WTC11 (cell line): ENCODE measurements at regions not wholly inside any gene's neighbourhood (a gene's known extent, or its start where the extent isn't known, plus 50 kb on each side); places are given as distances from the start of the nearest gene placed in this dataset.

Source experiments
- ATAC-seq: fragments of 200-7000 bp; cut with Tn5 transposase; 2 replicates; pipeline ENCODE4 v1.10.0; 2021; ENCODE audit warnings: mild to moderate bottlenecking, moderate library complexity
- CTCF ChIA-PET: fragments of 300-600 bp; sonication (Branson Sonifier 250); formaldehyde crosslinking; loops from one replicate; lab custom pipeline; 2021; ENCODE audit warnings: antibody characterized with exemption; lab: Charles Lee
- POLR2A ChIA-PET: fragments of 350-600 bp; sonication (Branson Sonifier 250); formaldehyde crosslinking; loops from one replicate; lab custom pipeline; 2021; ENCODE audit warnings: antibody characterized with exemption; lab: Charles Lee
- DNase-seq: peaks from one replicate; pipeline ENCODE4 v3.0.0; 2021; ENCODE audit warnings: low spot score
- H3K27ac Mint-ChIP-seq: 2 replicates; pipeline ENCODE4 v1.8.0; 2021; ENCODE audit warnings: mixed read lengths
- H3K27me3 Mint-ChIP-seq: 2 replicates; pipeline ENCODE4 v1.8.0; 2021; ENCODE audit warnings: low read depth, mild to moderate bottlenecking, moderate library complexity, mixed read lengths
- H3K36me3 Mint-ChIP-seq: 2 replicates; pipeline ENCODE4 v1.8.0; 2021; ENCODE audit warnings: mixed read lengths
- H3K4me1 Mint-ChIP-seq: 2 replicates; pipeline ENCODE4 v1.8.0; 2022; ENCODE audit warnings: mixed read lengths
- H3K4me3 Mint-ChIP-seq: 2 replicates; pipeline ENCODE4 v1.8.0; 2021; ENCODE audit warnings: mild to moderate bottlenecking, moderate library complexity, mixed read lengths
- H3K9me3 Mint-ChIP-seq: 2 replicates; pipeline ENCODE4 v1.8.0; 2021; ENCODE audit warnings: mixed read lengths
- ESRRA ChIP-seq: sonication (generic); formaldehyde crosslinking; IDR thresholded peaks from 2 replicates; pipeline ENCODE4 v1.8.1; 2022; ENCODE audit warnings: mild to moderate bottlenecking, missing genetic modification reagents, borderline replicate concordance
- RORB ChIP-seq: fragments of 250-450 bp; sonication (Bioruptor Pico); IDR thresholded peaks from 2 replicates; pipeline ENCODE4 v1.9.0; 2021; ENCODE audit warnings: mild to moderate bottlenecking
- TCF7 ChIP-seq: sonication (generic); formaldehyde crosslinking; IDR thresholded peaks from 2 replicates; pipeline ENCODE4 v1.8.0; 2022; ENCODE audit warnings: mild to moderate bottlenecking, low read depth, missing genetic modification reagents, moderate library complexity
- TP53 ChIP-seq: sonication (generic); formaldehyde crosslinking; IDR thresholded peaks from 2 replicates; pipeline ENCODE4 v1.8.1; 2023; ENCODE audit warnings: mild to moderate bottlenecking, missing genetic modification reagents
- ZBTB21 ChIP-seq: sonication (generic); formaldehyde crosslinking; IDR thresholded peaks from 2 replicates; pipeline ENCODE4 v1.8.1; 2023; ENCODE audit warnings: mild to moderate bottlenecking, missing genetic modification reagents, borderline replicate concordance
- ZNF317 ChIP-seq: sonication (generic); formaldehyde crosslinking; IDR thresholded peaks from 2 replicates; pipeline ENCODE4 v1.8.1; 2023; ENCODE audit warnings: low read depth, mild to moderate bottlenecking, moderate library complexity, missing genetic modification reagents, borderline replicate concordance
- ZNF671 ChIP-seq: fragments of 250-450 bp; sonication (Bioruptor Pico); IDR thresholded peaks from 2 replicates; pipeline ENCODE4 v1.8.0; 2021; ENCODE audit warnings: mild to moderate bottlenecking
- TF ChIP-seq, protein P1 (sequence below): sonication (generic); formaldehyde crosslinking; IDR thresholded peaks from 2 replicates; pipeline ENCODE4 v1.8.0; 2022; ENCODE audit warnings: mild to moderate bottlenecking, missing genetic modification reagents
- TF ChIP-seq, protein P2 (sequence below): fragments of 200-600 bp; IDR thresholded peaks from 2 replicates; pipeline ENCODE4 v1.8.0; 2022; ENCODE audit warnings: antibody characterized with exemption
- TF ChIP-seq, protein P3 (sequence below): sonication (generic); formaldehyde crosslinking; IDR thresholded peaks from 2 replicates; pipeline ENCODE4 v1.8.1; 2022; ENCODE audit warnings: low read depth, missing genetic modification reagents, borderline replicate concordance
- TF ChIP-seq, protein P4 (sequence below): sonication (generic); formaldehyde crosslinking; IDR thresholded peaks from 2 replicates; pipeline ENCODE4 v1.8.1; 2023; ENCODE audit warnings: mild to moderate bottlenecking, missing genetic modification reagents, moderate library complexity
- TF ChIP-seq, protein P5 (sequence below): sonication (generic); formaldehyde crosslinking; IDR thresholded peaks from 2 replicates; pipeline ENCODE4 v1.8.1; 2022; ENCODE audit warnings: missing genetic modification reagents, borderline replicate concordance
- TF ChIP-seq, protein P6 (sequence below): fragments of 250-450 bp; sonication (Bioruptor Pico); IDR thresholded peaks from 2 replicates; pipeline ENCODE4 v1.9.0; 2021; ENCODE audit warnings: mild to moderate bottlenecking
- TF ChIP-seq, protein P7 (sequence below): sonication (generic); formaldehyde crosslinking; IDR thresholded peaks from 2 replicates; pipeline ENCODE4 v1.8.1; 2023; ENCODE audit warnings: mild to moderate bottlenecking, missing genetic modification reagents, moderate library complexity

DNA sequence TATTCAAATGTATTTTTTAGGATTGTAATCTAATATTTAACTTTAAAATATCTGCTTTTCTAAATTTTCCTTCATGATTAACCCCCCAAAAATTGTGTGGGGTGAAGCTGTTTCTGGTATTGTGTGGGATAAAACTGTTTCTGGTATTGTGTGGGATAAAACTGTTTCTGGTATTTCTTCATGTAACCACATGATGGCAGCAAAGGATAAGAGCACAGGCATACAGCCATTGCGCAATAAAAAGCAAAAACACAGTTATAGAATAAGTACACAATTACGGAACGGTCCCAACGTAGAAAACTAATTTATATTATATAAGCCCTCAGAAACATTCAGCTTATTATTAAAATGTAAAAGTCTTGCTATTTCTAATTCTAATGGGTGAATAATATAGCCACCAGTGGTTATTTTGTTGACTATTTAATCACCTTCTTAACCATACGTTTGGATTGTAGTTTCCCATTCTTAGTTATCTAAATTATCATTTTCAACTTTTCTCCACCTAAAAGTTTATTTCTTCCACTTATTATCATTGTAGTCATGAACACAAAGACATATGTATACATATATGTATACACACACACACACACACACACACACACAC, 333.9 kb upstream of the FSTL5 start:
- ATAC-seq: 0 out of 2 replicates have a peak, but pooled peaks have one; percentile 36
- POLR2A ChIA-PET: no interaction called here
- no peak overlapping the region for H3K27ac Mint-ChIP-seq

DNA sequence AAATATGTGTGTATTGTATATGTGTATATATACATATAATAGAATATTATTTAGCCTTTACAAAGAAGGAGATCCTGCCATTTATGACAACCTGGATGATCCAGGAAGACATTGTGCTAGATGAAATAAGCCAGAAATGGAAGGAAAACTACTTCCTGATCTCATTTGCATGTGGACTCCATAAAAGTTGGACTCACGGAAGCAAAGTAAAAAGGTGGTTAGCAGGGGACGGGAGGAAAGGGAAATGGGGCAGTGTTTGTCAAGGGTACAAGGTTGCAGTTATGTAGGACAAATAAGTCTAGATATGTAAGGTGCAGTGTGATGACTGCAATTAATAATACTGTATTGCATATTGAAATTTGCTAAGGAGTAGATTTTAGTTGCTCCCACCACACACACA, 331.1 kb upstream of the FSTL5 start:
- DNase-seq (no peak), ATAC-seq (no peak)
- Mint-ChIP-seq H3K27me3 (no peaks in the 10 kb centered on the region), H3K9me3 (peaks cover 32% of the 10 kb centered on the region), H3K36me3 (peaks cover 13% of the 10 kb centered on the region), H3K4me1 (no peaks in the 10 kb centered on the region), H3K4me3 (no peak overlapping the region), H3K27ac (no peak overlapping the region)
- no peak for TF ChIP-seq ZNF671 (CRISPR knock-in tag)
- TF ChIP-seq, protein P1, sequence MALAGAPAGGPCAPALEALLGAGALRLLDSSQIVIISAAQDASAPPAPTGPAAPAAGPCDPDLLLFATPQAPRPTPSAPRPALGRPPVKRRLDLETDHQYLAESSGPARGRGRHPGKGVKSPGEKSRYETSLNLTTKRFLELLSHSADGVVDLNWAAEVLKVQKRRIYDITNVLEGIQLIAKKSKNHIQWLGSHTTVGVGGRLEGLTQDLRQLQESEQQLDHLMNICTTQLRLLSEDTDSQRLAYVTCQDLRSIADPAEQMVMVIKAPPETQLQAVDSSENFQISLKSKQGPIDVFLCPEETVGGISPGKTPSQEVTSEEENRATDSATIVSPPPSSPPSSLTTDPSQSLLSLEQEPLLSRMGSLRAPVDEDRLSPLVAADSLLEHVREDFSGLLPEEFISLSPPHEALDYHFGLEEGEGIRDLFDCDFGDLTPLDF (CRISPR knock-in tag): no peak
- ChIA-PET POLR2A (no interaction called here), CTCF (no interaction called here)

More for the DNA sequence above, 333.9 kb upstream of the FSTL5 start:
- CTCF ChIA-PET: interaction anchor here (0.7 to 2.3 kb wide), 8 partner anchors 13 to 835 kb away, joined by 3 to 10 read pairs (median 3); partner anchors contain the start of gene NPY1R
- Mint-ChIP-seq H3K27me3 (no peaks in the 10 kb centered on the region), H3K4me3 (no peak overlapping the region), H3K4me1 (no peaks in the 10 kb centered on the region), H3K36me3 (0 out of 2 replicates have a peak, but pooled peaks cover 2% of the 10 kb centered on the region), H3K9me3 (peaks cover 6% of the 10 kb centered on the region)
- TF ChIP-seq, protein P2, sequence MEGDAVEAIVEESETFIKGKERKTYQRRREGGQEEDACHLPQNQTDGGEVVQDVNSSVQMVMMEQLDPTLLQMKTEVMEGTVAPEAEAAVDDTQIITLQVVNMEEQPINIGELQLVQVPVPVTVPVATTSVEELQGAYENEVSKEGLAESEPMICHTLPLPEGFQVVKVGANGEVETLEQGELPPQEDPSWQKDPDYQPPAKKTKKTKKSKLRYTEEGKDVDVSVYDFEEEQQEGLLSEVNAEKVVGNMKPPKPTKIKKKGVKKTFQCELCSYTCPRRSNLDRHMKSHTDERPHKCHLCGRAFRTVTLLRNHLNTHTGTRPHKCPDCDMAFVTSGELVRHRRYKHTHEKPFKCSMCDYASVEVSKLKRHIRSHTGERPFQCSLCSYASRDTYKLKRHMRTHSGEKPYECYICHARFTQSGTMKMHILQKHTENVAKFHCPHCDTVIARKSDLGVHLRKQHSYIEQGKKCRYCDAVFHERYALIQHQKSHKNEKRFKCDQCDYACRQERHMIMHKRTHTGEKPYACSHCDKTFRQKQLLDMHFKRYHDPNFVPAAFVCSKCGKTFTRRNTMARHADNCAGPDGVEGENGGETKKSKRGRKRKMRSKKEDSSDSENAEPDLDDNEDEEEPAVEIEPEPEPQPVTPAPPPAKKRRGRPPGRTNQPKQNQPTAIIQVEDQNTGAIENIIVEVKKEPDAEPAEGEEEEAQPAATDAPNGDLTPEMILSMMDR: peak; percentile 75
- TF ChIP-seq TCF7 (CRISPR knock-in tag): no peak
- DNase-seq: no peak

DNA sequence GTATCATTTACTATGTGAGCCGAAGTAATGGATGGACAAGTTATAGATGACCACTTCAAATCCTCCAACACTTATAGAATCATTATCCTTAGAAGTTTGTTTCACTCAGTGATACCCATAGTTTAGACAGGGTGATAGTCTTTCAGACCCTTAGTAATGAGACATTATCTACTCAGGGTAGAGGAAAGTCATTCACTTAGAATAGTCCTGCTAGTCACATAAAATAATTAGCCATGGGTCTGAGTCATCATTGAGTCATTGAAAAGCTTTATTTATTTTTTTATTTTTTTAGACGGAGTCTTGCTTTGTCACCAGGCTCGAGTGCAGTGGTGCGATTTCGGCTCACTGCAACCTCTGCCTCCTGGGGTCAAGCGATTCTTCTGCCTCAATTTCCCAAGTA, 321.7 kb upstream of the FSTL5 start:
- H3K9me3 Mint-ChIP-seq: peaks cover 21% of the 10 kb centered on the region
- ATAC-seq: no peak
- DNase-seq: no peak
- TF ChIP-seq, protein P3, sequence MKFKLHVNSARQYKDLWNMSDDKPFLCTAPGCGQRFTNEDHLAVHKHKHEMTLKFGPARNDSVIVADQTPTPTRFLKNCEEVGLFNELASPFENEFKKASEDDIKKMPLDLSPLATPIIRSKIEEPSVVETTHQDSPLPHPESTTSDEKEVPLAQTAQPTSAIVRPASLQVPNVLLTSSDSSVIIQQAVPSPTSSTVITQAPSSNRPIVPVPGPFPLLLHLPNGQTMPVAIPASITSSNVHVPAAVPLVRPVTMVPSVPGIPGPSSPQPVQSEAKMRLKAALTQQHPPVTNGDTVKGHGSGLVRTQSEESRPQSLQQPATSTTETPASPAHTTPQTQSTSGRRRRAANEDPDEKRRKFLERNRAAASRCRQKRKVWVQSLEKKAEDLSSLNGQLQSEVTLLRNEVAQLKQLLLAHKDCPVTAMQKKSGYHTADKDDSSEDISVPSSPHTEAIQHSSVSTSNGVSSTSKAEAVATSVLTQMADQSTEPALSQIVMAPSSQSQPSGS (CRISPR knock-in tag): no peak
- TF ChIP-seq ZNF317 (CRISPR knock-in tag): no peak
- no peak for TF ChIP-seq ZNF671 (CRISPR knock-in tag)
- no peak for TF ChIP-seq ESRRA (CRISPR knock-in tag)
- TF ChIP-seq, protein P4, sequence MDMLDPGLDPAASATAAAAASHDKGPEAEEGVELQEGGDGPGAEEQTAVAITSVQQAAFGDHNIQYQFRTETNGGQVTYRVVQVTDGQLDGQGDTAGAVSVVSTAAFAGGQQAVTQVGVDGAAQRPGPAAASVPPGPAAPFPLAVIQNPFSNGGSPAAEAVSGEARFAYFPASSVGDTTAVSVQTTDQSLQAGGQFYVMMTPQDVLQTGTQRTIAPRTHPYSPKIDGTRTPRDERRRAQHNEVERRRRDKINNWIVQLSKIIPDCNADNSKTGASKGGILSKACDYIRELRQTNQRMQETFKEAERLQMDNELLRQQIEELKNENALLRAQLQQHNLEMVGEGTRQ: no peak
- no peak for TF ChIP-seq ZBTB21 (CRISPR knock-in tag)
- no peak for TF ChIP-seq TP53
- TF ChIP-seq, protein P5, sequence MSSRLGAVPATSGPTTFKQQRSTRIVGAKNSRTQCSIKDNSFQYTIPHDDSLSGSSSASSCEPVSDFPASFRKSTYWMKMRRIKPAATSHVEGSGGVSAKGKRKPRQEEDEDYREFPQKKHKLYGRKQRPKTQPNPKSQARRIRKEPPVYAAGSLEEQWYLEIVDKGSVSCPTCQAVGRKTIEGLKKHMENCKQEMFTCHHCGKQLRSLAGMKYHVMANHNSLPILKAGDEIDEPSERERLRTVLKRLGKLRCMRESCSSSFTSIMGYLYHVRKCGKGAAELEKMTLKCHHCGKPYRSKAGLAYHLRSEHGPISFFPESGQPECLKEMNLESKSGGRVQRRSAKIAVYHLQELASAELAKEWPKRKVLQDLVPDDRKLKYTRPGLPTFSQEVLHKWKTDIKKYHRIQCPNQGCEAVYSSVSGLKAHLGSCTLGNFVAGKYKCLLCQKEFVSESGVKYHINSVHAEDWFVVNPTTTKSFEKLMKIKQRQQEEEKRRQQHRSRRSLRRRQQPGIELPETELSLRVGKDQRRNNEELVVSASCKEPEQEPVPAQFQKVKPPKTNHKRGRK: no peak
- TF ChIP-seq, protein P6, sequence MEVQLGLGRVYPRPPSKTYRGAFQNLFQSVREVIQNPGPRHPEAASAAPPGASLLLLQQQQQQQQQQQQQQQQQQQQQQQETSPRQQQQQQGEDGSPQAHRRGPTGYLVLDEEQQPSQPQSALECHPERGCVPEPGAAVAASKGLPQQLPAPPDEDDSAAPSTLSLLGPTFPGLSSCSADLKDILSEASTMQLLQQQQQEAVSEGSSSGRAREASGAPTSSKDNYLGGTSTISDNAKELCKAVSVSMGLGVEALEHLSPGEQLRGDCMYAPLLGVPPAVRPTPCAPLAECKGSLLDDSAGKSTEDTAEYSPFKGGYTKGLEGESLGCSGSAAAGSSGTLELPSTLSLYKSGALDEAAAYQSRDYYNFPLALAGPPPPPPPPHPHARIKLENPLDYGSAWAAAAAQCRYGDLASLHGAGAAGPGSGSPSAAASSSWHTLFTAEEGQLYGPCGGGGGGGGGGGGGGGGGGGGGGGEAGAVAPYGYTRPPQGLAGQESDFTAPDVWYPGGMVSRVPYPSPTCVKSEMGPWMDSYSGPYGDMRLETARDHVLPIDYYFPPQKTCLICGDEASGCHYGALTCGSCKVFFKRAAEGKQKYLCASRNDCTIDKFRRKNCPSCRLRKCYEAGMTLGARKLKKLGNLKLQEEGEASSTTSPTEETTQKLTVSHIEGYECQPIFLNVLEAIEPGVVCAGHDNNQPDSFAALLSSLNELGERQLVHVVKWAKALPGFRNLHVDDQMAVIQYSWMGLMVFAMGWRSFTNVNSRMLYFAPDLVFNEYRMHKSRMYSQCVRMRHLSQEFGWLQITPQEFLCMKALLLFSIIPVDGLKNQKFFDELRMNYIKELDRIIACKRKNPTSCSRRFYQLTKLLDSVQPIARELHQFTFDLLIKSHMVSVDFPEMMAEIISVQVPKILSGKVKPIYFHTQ: no peak
- TF ChIP-seq, protein P7, sequence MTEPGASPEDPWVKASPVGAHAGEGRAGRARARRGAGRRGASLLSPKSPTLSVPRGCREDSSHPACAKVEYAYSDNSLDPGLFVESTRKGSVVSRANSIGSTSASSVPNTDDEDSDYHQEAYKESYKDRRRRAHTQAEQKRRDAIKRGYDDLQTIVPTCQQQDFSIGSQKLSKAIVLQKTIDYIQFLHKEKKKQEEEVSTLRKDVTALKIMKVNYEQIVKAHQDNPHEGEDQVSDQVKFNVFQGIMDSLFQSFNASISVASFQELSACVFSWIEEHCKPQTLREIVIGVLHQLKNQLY: no peak
- TF ChIP-seq RORB (CRISPR knock-in tag): no peak
- no peaks in the 10 kb centered on the region for H3K27me3 Mint-ChIP-seq
- ChIA-PET CTCF (no interaction called here), POLR2A (no interaction called here)
- no peak overlapping the region for H3K4me3 Mint-ChIP-seq
- H3K4me1 Mint-ChIP-seq: no peaks in the 10 kb centered on the region
- peaks cover 7% of the 10 kb centered on the region; the same call in 1 of the 2 replicates for H3K36me3 Mint-ChIP-seq
- H3K27ac Mint-ChIP-seq: no peak overlapping the region
